ENCODE measurements at regions not wholly inside any gene's neighbourhood (a gene's known extent, or its start where the extent isn't known, plus 50 kb on each side); places are given as distances from the start of the nearest gene placed in this dataset.

- Histone ChIP-seq H3K4me1 (no peaks in the 10 kb centered on the region), H3K9me3 (no peaks in the 10 kb centered on the region), H3K27me3 (no peaks in the 10 kb centered on the region), H3K36me3 (no peaks in the 10 kb centered on the region), H3K27ac (no peak overlapping the region), H3K4me3 (no peak overlapping the region), H3K9ac (ENCODE audit: low read depth in 2 of 2, low read length in 2 of 2) (no peak overlapping the region)
- intact Hi-C loops (cut with DNase I): no loop called here
- no peak for DNase-seq
- no peak for TF ChIP-seq CTCF (IDR thresholded peaks at IDR 0.05)
Measured at GRCh38 chr12:107551434-107551833, 134.2 kb upstream of the PWP1 start.

- no peaks in the 10 kb centered on the region for H3K36me3 ChIP-seq
- intact Hi-C loops (cut with DNase I): no loop called here
- no peaks in the 10 kb centered on the region for H3K9me3 ChIP-seq
- H3K9ac ChIP-seq (ENCODE audit: low read depth in 2 of 2, low read length in 2 of 2): no peak overlapping the region
- H3K27me3 ChIP-seq: no peaks in the 10 kb centered on the region
- no peak overlapping the region for H3K27ac ChIP-seq
- DNase-seq: no peak
- no peak overlapping the region for H3K4me3 ChIP-seq
- TF ChIP-seq CTCF (IDR thresholded peaks at IDR 0.05): no peak
- no peaks in the 10 kb centered on the region for H3K4me1 ChIP-seq
Measured at GRCh38 chr12:107552263-107552662, 133.3 kb upstream of the PWP1 start.

- intact Hi-C loops (cut with DNase I): no loop called here
- TF ChIP-seq CTCF (IDR thresholded peaks at IDR 0.05): no peak
- Histone ChIP-seq H3K4me3 (no peak overlapping the region), H3K27ac (no peak overlapping the region), H3K4me1 (no peaks in the 10 kb centered on the region), H3K9me3 (no peaks in the 10 kb centered on the region), H3K9ac (ENCODE audit: low read depth in 2 of 2, low read length in 2 of 2) (no peak overlapping the region), H3K27me3 (no peaks in the 10 kb centered on the region), H3K36me3 (no peaks in the 10 kb centered on the region)
- no peak for DNase-seq
Measured at GRCh38 chr12:107553211-107553765, 132.3 kb upstream of the PWP1 start.

DNA sequence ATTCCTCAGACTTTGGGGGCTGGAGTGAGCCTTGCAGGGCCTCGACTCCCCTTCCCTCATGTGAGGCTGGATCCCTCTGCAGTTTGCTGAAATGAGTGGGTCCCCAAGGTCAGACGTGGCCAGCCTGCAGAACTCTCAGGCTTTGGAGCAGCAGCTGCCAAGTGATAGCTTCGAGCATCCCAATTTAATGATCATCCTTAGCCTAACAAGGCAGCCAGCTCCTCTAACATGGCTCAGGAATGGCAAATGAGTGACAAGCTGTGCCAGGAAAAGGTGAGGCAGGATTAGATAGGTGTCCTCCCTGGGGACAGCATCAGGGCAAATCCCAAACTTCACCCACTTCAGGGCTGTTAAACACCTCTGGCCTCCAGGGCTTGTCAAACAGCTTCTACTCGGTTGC lies 130.7 kb upstream of the PWP1 start:
- no peak for TF ChIP-seq CTCF (IDR thresholded peaks at IDR 0.05)
- H3K27me3 ChIP-seq: no peaks in the 10 kb centered on the region
- H3K36me3 ChIP-seq: no peaks in the 10 kb centered on the region
- DNase-seq: no peak
- no peak overlapping the region for H3K9ac ChIP-seq (ENCODE audit: low read depth in 2 of 2, low read length in 2 of 2)
- intact Hi-C loops (cut with DNase I): no loop called here
- no peaks in the 10 kb centered on the region for H3K4me1 ChIP-seq
- H3K27ac ChIP-seq: no peak overlapping the region
- no peaks in the 10 kb centered on the region for H3K9me3 ChIP-seq
- no peak overlapping the region for H3K4me3 ChIP-seq

GRCh38 chr12:107557026-107557425 lies 128.6 kb upstream of the PWP1 start:
- no peak overlapping the region for H3K4me3 ChIP-seq
- no peaks in the 10 kb centered on the region for H3K9me3 ChIP-seq
- intact Hi-C loops (cut with DNase I): no loop called here
- no peak overlapping the region for H3K9ac ChIP-seq (ENCODE audit: low read depth in 2 of 2, low read length in 2 of 2)
- no peaks in the 10 kb centered on the region for H3K27me3 ChIP-seq
- TF ChIP-seq CTCF (IDR thresholded peaks at IDR 0.05): no peak
- no peaks in the 10 kb centered on the region for H3K4me1 ChIP-seq
- H3K36me3 ChIP-seq: no peaks in the 10 kb centered on the region
- no peak overlapping the region for H3K27ac ChIP-seq
- DNase-seq: no peak
